ENCODE measurements at regions not wholly inside any gene's neighbourhood (a gene's known extent, or its start where the extent isn't known, plus 50 kb on each side); places are given as distances from the start of the nearest gene placed in this dataset.

- no peak for TF ChIP-seq CTCF (IDR thresholded peaks at IDR 0.05)
- no peak for DNase-seq (ENCODE audit: low spot score)
- ATAC-seq (ENCODE audit: low FRiP score) = no peak
Measured at GRCh38 chr22:27148055-27148454, 490.7 kb downstream of the MIAT start.

DNA sequence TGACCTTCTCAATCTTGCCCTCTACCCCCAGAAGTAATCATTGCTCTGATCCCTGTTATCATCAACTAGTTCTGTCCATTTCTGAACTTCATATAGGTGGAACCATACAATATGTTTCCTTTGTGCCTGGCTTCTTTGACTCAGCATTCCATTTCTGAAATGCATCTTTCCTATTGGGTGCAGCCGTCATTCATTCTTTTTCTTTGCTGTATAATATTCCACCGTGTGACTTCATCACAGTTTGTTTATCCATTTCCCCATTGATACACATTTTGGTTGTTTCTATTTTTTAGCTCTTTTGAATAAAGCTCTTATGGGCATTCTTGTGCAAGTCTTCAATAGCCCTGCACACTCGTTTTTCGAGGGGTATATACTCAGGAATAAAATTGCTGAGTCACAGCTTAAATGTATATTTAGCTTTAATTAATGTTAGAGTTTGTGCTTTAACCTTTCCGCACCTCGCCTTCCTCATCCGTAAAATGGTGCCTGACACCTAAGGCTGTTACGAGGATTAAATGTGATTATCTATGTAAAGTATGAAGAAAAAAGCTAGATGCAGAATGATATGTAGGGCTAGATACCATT, 491.6 kb downstream of the MIAT start:
- ATAC-seq (ENCODE audit: low FRiP score) (no peak), DNase-seq (ENCODE audit: low spot score) (no peak)
- TF ChIP-seq CTCF (IDR thresholded peaks at IDR 0.05) = no peak

GRCh38 chr22:27149921-27150543, 492.6 kb downstream of the MIAT start:
- no peak for DNase-seq (ENCODE audit: low spot score)
- ATAC-seq (ENCODE audit: low FRiP score) = no peak
- no peak for TF ChIP-seq CTCF (IDR thresholded peaks at IDR 0.05)

DNA sequence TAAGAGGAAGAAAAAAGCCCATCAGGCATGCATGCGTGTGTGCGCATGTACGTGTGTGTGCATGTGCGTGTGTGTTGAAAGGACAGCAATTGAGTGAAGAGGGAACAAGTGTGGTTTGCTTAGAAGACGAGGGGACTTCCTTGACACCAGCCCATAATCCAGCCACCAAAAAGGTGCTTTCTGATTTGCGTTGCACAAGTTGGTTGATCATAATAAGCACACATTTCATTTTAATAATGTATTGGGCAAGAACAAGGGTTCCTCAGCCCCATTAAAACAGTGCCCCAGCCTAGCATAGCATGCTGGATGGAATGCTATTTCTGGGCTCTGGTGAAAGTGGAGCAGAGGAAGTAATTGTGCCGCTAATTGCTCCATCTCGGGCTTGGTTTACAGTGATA, 493.2 kb downstream of the MIAT start:
- ATAC-seq (ENCODE audit: low FRiP score) (no peak), DNase-seq (ENCODE audit: low spot score) (no peak)
- no peak for TF ChIP-seq CTCF (IDR thresholded peaks at IDR 0.05)

DNA sequence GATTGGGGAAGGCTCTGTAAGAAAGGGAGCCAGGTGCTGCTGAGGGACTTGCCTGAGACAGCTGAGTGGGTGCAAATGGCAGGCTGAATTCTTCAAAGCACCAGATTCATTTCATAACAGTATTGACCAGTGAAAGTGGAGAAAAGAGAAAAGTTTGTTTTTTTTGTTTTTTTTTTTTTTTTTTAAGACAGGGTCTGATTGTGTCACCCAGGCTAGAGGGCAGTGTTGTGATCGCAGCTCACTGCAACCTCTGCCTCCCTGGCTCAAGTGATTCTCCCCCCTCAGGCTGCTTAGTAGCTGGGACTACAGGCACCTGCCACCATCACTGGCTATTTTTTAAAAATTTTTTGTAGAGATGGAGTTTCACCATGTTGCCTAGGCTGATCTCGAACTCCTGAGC, 494.0 kb downstream of the MIAT start:
- no peak for TF ChIP-seq CTCF (IDR thresholded peaks at IDR 0.05)
- ATAC-seq (ENCODE audit: low FRiP score) (no peak), DNase-seq (ENCODE audit: low spot score) (no peak)

GRCh38 chr22:27152033-27152432, 494.6 kb downstream of the MIAT start:
- DNase-seq (ENCODE audit: low spot score) (no peak), ATAC-seq (ENCODE audit: low FRiP score) (no peak)
- TF ChIP-seq CTCF (IDR thresholded peaks at IDR 0.05) = no peak

DNA sequence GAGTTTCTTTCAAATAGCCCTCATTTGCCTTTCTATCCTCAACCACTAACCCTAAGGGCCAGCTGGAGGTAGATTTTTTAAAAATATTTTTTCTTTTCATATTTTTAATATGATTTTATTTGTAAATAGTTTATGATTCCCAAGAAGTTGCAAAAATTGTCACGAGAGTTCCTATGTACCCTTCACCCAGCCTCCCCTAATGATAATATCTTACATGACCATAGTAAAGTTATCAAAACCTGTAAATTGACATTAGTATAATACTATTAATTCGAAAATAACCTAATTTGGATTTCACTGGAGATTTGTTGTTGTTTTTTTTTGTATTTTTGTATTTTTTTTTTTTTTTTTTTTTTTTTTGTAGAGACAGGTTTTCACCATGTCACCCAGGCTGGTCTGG, 495.5 kb downstream of the MIAT start:
- DNase-seq (ENCODE audit: low spot score) (no peak), ATAC-seq (ENCODE audit: low FRiP score) (no peak)
- TF ChIP-seq CTCF (IDR thresholded peaks at IDR 0.05) = no peak
